ENCODE measurements at regions not wholly inside any gene's neighbourhood (a gene's known extent, or its start where the extent isn't known, plus 50 kb on each side); places are given as distances from the start of the nearest gene placed in this dataset.

DNA sequence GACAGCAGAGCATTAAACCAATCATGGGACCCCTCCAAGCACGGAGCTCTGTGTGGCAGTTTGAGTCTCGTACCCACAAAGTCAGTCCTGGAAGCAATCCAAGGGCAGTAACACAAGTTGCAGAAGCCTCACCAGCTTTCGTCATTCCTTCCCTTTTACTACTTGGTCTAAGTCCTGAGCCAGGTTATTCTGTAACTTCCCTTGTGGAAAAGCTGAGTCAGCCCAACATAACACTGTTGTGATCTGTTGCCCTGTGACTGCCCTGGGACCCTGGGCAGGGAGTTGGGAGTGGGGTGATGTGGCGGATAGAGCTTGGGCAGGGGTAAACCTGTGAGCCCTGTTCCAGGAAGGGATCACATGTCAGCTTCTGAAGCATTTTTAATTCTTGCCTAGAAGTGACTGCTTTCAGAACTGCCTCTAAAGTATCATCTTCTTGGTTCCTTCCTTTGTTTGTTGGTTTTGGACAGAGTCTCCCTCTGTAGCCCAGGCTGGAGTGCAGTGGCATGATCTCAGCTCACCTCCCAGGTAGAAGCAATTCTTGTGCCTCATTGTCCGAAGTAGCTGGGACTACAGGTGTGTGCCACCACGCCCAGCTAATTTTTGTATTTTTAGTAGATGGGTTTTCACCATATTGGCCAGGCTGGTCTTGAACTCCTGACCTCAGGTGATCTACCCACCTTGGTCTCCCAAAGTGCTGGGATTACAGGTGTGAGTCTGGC is 183.7 kb upstream of the JAG1 start:
- TF ChIP-seq, protein P1, sequence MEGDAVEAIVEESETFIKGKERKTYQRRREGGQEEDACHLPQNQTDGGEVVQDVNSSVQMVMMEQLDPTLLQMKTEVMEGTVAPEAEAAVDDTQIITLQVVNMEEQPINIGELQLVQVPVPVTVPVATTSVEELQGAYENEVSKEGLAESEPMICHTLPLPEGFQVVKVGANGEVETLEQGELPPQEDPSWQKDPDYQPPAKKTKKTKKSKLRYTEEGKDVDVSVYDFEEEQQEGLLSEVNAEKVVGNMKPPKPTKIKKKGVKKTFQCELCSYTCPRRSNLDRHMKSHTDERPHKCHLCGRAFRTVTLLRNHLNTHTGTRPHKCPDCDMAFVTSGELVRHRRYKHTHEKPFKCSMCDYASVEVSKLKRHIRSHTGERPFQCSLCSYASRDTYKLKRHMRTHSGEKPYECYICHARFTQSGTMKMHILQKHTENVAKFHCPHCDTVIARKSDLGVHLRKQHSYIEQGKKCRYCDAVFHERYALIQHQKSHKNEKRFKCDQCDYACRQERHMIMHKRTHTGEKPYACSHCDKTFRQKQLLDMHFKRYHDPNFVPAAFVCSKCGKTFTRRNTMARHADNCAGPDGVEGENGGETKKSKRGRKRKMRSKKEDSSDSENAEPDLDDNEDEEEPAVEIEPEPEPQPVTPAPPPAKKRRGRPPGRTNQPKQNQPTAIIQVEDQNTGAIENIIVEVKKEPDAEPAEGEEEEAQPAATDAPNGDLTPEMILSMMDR (IDR thresholded peaks at IDR 0.05), result no peak
- TF ChIP-seq POLR2A (IDR thresholded peaks at IDR 0.05), result no peak
